CD4-positive, alpha-beta T cell treated with Interferon gamma for 1 hour (primary cell): ENCODE measurements at regions not wholly inside any gene's neighbourhood (a gene's known extent, or its start where the extent isn't known, plus 50 kb on each side); places are given as distances from the start of the nearest gene placed in this dataset.

Experiments used
- DNase-seq: peaks from one replicate; pipeline ENCODE4 v3.0.0-alpha.2; 2020

DNA sequence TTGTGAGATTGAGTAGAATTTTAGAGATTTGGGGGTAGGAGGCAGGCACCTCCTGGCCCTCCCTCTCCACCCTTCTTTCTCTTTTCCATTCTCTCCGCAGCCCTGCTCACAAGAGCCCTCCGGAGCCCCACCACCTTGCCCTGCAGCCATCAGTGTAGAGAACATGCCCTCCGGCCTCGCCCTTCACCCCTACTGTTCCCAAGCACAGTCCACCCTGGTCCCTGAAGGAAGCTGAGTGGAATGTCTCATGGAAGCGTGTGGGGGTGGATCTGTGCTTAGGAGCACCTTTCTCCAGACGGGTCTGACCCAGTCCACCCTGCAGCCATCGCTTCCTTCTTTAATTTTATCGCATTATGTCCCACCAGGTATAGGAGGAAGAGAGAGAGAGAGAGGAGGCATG lies 267.1 kb downstream of the NSG2 start:
- no peak for DNase-seq

DNA sequence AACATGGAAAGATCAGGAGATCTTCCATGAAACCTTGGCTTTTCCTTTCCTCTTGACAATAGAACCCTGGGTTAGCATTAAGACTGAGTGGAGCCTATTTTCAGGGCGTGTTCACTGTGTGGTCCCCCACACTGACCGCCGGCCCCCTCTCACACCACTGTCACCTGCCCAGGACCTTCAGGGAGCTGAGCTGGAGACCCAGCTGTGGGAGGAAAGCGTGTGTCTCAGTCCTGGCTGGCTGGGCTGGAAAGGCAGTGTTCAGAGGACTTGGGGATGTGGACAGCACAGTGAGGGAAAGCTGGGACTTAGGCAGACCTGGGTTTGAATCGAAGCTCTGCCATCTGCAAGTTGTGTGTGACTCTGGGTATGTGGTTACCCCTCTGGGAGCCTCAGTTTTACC lies 268.1 kb downstream of the NSG2 start:
- DNase-seq, result no peak

DNA sequence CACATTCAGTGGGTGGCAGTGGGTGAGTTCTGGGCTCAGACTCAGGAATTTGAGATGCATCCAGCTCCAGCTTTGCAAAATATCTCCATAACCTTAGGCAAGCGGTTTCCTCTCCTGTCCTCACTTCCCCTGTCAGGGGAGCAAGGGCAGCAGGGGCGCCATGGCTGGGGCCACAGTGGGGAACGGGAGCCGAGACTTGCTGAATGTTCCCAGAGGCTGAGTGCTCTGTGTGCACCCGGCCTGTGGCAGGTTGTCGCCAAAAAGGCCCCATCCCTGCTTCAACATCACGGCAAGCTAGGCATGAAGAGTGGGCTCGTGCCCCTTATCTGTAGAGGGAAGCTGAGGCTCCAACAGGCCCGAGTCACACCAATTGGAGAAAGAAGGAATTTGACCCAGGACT lies 268.8 kb downstream of the NSG2 start:
- no peak for DNase-seq

DNA sequence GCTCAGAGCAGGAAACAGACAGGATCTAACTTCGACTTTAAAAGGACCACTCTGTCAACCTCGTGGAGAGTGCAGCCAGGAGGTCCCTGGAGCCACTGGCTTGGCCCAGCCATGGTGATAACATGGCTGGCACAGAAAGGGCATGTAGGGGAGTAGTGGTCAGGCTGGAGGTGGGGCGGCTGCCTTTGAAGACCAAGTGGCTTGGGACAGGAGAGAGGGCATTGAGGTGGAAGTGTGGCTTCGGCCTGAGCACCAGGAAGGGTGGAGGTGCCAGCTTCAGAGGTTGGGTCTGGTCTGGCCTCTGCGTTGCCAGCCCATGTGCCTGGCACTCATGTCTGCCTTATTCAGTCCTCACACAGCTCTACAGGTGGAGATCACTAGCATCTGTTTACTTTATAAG lies 270.0 kb downstream of the NSG2 start:
- DNase-seq, result no peak

DNA sequence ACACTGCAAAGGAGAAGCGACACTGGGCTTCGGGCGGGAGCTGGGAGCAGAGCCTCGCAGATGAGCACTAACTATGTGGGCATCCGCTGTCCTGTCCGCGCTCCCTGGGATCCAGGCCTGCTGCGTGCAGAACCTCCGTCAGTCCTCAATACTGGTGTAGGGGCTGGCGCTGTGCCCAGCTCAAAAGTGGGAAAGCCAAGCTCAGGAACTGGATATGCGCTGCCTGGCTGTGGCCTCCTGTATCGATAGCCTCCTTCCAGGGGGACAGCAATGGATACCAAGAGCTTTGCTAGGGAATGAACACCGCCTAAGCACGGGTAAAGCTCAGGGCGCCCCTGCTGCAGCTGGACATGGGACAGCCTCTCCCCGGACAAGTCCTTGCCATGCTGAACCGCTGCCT lies 270.4 kb downstream of the NSG2 start:
- no peak for DNase-seq

DNA sequence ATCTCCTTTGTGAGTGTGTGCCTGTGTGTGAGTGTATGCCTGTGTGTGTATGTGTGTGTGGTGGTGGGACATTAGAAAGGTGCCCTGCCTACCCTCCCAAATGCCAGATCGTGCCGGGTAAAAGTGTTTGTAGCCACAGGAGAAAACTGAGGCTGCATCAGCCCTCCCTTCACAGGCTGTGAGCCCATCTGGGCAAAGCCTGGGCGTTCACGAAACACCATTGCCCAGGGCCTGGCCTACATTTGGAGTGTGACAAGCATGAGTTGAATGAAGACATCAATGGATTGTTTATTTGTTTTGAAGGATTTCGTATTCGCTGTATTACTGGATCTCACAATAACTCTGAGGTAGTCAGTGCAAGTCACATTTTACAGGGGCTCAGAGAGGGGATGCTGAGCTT lies 270.8 kb downstream of the NSG2 start:
- DNase-seq, result no peak

DNA sequence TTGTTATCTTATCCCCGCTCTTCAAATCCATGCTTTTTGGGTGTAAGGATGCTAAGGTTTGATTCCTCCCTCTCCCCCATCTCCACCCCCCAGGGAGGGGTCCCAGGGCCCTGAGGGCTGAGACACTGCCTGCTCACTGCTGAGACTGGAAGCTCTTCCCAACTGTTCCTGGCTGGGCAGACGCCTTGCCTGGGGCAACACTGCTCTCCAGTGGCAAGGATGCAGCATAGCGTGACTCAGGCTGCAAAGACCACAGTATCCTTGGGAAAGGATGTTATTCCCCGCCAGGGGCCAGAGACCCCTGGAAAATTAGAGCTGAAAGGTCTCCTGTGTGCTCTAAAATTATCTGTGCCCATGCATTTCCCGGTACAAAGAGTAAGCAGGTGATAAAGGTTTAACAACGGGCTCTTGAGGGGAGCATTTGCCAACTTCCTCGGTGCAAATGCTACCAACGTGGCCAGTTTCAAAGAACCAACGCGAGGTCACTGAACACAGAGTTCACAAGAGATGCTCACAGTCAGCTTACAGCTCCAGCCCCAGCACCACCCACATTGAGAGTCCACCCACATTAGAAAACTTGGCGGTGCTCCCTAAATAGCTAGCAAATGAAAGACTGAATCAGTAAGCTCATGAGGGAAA lies 271.9 kb downstream of the NSG2 start:
- DNase-seq, result no peak

DNA sequence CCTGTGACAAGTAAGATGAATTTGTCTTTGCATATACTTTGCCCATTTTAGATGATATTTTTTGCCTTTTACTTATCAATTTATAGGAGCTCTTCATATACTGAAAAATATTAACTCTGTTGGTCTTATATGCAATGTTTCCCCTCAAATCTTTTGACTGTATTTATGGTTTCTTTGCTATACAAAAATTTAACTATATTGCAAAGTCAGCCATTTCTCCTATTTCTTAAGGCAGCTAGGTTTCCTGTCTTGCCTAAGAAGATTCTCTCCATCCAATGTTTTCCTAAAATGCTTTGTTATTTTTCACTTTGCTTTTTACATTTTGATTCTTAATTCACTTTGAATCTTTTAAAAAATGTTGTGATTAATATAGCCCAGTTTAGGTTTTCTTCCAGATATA lies 273.1 kb downstream of the NSG2 start:
- no peak for DNase-seq

DNA sequence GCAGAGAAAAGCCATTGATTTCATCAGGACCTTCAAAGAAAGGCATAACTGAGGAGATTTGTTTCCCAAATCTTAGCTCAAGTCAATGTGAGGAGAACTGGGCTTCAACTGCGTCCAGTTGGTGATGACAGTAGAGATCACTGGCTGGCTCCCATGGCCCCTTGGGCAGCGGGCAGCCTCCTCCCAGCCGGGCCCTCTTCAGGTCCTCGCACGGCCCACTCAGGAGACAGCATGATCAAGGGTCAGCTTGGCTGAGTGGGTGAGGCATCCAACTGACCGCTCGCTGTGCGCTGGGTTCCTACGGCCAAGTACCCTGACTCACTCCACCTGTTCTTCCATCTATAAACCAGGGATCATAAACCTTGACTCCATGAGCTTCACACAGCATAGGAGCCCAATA lies 274.0 kb downstream of the NSG2 start:
- DNase-seq, result no peak

DNA sequence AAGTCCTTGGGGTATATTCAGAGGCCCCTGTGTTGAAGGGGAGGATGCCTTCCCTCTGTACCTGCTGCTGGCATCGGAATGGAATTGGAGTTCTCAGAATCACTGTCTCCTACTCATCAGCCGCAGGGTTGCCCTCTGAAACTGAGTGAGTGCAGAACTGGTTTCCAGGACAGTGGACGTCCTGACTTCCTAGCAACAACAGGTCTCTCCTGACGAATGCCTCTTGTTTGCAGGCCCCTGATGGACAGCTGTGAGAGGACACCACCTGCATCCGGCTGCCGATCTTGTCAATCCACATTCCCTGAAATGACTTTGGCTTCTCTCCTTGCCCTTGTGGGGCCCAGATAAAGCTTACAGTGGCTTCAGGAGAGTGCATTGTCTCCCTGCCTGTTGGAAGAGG lies 274.5 kb downstream of the NSG2 start:
- DNase-seq, result no peak

DNA sequence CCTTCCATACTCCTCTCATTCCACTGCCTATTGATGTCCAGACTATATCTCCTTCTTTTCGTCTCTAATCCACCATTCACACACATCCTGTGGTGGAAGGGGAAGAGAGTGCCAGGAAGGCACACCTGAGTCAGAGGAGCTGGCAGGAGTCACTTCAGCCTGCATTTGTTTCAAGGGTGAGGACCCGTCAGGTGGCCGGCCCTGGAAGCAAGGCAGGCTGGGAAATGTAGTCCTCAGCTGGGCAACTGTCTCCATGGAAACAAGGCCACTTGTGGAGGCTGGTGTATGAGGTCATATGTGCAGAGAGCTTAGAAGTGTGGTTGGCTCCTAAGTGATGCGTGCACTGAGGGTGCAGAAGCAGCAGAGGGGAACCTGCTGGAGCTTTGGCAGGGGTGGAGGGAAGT lies 278.4 kb downstream of the NSG2 start:
- no peak for DNase-seq

DNA sequence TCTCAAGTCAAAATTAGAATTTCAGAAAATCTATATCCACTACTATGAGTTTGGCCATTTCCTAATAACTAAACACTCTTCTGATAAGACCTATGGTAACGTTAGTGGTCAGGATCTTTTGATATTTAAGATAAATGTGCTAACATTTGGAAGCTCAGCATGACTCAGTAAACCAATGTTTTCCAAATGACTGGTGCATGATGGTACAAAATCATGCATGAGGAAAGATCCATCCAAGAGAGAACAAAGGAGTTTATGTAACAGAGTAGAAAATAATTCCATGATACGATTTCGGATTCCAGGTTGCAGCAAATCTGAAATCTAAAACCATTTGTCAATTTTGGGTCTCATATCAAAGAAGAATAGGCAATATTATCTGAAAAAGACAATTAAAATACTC lies 279.2 kb downstream of the NSG2 start:
- no peak for DNase-seq

DNA sequence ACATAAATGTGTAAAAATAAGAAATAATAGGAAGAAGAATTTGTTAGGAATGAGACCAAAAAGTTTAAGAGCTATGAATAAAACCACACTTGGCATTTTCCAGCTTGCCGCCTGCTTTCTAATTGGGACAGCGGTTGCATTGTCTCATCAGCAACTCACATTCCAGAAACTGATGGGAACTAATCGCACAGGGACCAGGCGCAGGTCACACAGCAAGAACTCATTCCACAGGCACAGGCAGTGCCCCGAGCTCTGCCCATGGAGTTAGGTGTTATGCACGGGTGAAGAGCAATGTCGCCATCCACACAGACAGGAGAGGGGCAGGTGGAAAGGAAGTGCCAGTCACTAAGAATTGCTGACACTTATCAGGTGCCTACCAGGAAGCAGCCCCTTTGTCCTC lies 279.9 kb downstream of the NSG2 start:
- no peak for DNase-seq

DNA sequence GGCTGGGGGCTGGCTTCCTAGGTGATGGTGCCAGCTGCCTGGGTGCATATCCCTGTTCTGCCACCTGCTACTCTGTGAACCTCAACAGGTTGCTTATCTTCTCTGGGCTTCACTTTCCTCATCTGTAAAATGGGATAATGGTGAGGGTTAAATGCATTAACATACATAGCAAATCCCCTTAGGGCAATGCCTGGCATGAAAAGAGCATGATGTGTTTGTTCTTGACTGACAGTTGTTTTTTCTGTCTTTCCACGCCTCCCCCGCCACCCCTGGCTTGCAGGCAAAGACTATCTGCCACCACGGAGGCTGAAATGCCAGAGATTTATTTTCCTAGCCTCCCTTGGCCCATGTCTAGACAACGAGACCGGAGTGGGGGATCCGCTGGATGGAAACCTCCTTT lies 280.5 kb downstream of the NSG2 start:
- no peak for DNase-seq

DNA sequence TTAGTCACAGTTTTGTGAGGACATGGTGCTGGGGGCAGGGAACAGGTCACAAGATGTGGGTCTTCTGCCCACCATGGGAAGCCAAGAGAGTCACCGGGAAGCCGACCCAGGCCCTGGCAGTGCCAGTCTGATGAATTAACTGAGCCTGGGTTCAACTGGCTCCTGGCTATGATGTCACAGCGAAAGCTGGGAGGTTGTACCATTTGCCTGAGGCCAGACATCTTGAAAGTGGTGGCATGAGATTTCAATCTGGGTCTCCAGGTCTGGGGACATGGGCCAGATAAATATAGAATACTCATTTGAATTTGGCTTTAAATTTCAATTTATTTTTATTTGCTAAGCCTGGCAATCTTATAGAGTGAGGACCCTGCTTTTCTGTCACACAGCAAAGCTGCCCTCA lies 280.9 kb downstream of the NSG2 start:
- no peak for DNase-seq

DNA sequence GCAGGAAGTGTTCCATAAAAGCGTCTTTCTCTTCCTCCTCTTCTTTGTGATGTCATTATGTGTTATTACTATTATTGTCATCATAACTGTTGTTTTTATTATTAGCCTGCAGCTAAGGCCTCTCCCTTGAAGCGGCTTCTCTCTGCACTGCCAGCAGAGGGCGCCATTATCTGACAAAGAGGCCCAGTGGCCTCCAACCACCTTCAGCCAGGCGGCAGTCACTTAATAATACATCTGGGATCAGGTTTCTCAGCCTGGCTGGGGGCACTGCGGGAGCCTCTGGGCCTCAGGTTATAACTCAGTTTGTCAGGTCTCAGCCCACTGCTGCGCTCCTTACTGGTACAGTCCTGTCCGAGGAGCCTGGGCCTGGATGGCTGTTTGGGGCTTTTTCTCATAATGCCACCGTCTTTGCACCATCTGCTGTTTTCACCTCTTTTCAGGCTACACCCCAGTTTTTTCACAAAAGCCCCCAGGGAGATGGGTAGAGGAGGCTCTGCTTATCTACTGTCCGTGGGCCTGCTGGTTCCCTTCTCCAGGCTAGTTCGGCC lies 281.9 kb downstream of the NSG2 start:
- peak; percentile 8 for DNase-seq

DNA sequence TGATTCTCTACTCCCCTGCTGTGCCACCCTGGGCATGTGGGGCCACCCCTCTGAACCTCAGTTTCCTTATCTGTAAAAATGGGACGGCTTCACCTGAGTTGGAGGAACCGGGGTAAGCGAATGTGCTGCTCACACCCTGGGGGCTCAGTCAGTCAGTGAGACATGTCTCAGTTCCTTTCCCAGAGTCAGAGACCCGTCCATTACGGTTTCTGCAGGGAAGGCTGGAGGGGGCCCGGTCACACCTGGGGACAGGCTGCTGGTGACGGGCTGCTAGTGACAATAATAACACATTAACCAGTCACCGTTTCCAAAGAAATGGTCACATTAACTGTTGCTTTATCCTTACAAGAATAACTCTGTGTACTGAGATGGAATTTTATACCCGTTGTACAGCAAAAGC lies 282.4 kb downstream of the NSG2 start:
- DNase-seq, result no peak

DNA sequence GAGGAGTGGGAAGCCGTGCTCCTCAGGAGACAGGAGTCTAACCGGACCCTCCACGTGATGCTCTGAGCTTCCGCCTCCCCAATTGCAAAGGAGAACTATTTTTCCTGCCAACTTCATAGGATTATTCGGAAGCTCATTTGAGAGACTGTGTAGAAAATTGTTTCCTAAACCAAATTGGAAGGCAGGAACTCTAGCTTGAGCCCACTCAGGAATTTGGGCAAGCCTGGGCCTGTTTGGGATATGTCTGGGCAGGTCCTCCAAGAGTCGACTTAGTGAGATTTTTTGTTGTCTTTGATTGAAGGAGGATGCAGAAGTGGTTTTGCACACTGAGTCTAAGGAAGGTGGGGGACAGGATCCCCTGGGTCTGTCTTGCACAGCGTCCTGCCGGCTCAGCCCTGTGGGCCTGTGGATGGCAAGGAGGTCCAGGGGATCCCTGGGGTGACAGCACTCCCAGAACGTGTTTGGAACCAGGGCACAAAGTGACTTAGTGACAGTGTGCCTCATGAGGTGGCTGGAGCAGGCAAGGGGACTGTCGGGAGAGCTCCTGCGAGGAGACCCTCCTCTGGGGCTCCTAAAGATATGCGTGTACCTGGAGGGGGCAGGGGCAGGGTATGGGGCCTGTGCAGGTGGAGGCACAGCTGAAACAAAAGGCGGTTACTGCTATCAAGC lies 283.3 kb downstream of the NSG2 start:
- no peak for DNase-seq

DNA sequence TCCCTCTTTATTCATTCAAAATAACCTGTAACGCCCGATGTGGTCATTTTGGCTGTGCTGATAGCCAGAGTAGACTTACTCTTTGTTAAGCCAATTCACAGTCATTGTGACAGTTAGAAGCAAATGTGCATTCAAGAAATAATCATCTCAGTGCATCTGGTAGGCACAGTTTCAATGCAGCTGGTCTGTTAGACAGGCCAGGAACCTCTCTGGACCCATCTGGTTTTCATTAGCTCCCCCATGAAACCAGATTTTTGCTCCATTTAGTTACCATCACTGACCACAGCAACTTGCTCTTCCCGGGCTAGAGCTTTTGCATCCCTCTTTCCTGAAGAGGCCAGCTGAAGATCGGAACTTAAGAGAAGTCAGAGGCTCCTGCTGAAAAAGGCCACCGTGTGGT lies 284.2 kb downstream of the NSG2 start:
- no peak for DNase-seq

DNA sequence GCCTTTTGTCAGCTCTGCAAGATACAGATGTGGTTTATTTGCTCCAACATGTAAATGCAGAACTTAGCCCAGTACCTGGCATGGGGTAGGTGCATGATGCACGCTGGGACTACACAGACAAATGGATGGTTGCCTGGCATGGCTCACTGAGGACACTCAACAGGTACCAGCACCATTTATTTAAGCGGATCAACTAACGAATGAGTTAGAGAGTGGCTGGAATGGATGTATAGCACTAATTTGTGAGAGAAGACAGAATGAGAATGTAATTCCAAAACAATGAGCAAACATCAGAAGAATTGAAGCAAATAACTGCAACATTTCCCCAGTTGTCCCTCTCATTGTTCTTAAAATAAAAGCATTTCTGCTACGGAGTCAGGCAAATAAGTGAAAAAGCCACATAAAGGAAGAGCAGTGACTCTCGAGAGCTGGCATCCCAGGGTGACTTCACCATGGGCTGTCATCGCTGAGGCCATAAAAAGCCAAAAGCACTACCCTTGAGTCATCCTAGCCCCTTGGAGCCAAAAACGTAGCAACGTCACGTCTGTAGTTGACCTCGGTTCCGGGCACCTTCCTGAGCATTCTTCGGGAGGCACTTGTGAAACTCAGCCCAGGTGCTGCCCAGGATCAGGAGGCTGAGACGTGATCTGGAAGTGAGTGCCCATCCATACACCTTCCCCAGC lies 290.3 kb downstream of the NSG2 start:
- DNase-seq, result no peak

DNA sequence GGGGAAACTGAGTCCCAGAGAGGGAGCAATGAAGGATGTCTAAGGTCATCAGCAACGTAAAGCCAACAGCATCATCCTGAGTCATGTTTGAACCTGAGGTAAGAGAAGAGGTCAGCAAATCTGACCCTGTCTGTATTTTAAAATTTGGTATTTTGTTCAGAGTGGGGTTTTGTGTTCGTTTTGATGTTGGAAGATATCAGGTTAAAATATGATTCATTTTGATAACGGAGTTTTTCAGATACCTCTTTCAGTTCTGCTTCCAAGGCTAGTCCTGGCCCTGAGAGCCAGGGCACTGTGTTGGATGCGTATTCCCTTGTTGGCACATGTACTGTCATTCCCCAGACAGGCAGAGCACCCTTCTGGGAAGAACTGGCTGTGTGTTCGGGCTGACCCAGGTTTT lies 291.0 kb downstream of the NSG2 start:
- DNase-seq, result no peak

DNA sequence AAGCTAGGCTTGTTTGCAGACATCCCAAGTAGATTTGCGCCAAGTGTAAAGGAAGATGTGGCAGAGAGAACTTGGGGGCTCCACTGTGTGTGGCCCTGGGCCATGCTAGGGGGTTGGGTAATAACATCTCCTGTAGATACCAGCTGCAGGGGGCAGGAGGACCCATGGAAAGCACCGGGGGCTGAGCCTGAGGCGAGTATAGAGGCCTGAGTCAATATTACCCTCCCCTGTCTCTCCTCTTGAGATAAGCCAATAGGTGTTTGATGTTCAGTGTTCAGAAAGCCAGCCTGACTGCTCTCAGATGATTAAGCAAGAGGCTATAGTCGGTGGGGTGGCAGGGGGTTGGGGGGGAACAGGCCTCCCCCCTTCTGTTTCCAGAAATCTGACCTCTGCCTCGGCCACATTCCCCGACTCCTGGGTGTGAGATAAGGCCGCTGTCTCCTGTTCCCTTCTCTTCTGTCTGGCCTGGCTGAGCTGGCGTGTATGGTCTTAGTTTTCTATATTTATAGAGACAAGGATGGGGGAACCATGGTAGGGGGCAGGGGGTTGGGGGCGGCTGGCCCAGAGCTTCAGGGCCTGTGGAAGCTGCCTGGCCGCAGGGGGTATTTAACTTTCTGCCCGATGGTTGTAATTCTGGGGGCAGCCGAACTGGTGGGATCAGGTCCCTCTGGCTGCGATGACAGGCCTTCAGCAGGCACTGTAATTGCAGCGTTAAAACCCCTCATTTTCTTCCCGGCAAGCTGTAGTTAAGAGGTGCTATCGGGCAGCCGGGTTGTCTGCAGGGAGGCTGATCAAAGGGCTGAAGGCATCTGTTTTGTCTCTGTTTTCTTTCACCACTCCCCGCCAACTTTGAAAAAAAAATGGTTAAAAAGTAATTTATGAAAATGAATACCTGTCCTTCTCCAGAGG lies 292.0 kb downstream of the NSG2 start:
- no peak for DNase-seq
